ENCODE measurements at regions not wholly inside any gene's neighbourhood (a gene's known extent, or its start where the extent isn't known, plus 50 kb on each side); places are given as distances from the start of the nearest gene placed in this dataset.

GRCh38 chr6:167515873-167516507, 191.1 kb downstream of the TTLL2 start:
- CTCF ChIA-PET, result no interaction called here

GRCh38 chr6:167517254-167517916, 192.5 kb downstream of the TTLL2 start:
- no peak for ATAC-seq
- Histone ChIP-seq H4K20me1 (ENCODE audit: low read length) (no peaks in the 10 kb centered on the region), H3K79me2 (ENCODE audit: low read length) (no peaks in the 10 kb centered on the region), H3K9ac (ENCODE audit: low read length) (no peak overlapping the region), H3K4me1 (ENCODE audit: insufficient read depth, low read length) (no peaks in the 10 kb centered on the region), H3F3A (ENCODE audit: low read length, unreplicated experiment) (no peaks in the 10 kb centered on the region), H3K9me2 (replicated peaks; ENCODE audit: low read length) (no peaks in the 10 kb centered on the region), H3K27me3 (ENCODE audit: low read length) (peaks cover 21% of the 10 kb centered on the region), H2AFZ (ENCODE audit: low read length) (no peak overlapping the region), H3K9me3 (ENCODE audit: low read length) (no peaks in the 10 kb centered on the region), H3K27ac (ENCODE audit: low read length) (no peak overlapping the region), H3K4me2 (ENCODE audit: low read length) (no peak overlapping the region), H3K36me3 (ENCODE audit: low read depth, low read length) (no peaks in the 10 kb centered on the region), H3K4me3 (ENCODE audit: low read length) (no peak overlapping the region)
- BruUV-seq (replicated peaks), result no TSS peak
- intact Hi-C loops (cut with micrococcal nuclease), result no loop called here
- CTCF ChIA-PET, result no interaction called here
- POLR2A ChIA-PET (ENCODE audit: unreplicated experiment), result no interaction called here
- DNase-seq, result no peak
- no peak for TF ChIP-seq EZH2phosphoT487 (IDR thresholded peaks at IDR 0.05; ENCODE audit: borderline replicate concordance, low read length)
- no peak for TF ChIP-seq CTCF (conservative IDR thresholded peaks at IDR 0.05; ENCODE audit: low read depth, low read length)
- TF ChIP-seq EZH2 (IDR thresholded peaks at IDR 0.05; ENCODE audit: low read length, unreplicated experiment), result no peak

More at GRCh38 chr6:167515873-167516507, 191.1 kb downstream of the TTLL2 start:
- no peaks in the 10 kb centered on the region for H3K9me3 ChIP-seq (ENCODE audit: low read length)
- intact Hi-C loops (cut with micrococcal nuclease), result no loop called here
- no peak for TF ChIP-seq EZH2 (IDR thresholded peaks at IDR 0.05; ENCODE audit: low read length, unreplicated experiment)
- no peak for TF ChIP-seq CTCF (conservative IDR thresholded peaks at IDR 0.05; ENCODE audit: low read depth, low read length)
- TF ChIP-seq EZH2phosphoT487 (IDR thresholded peaks at IDR 0.05; ENCODE audit: borderline replicate concordance, low read length), result no peak
- no peaks in the 10 kb centered on the region for H3F3A ChIP-seq (ENCODE audit: low read length, unreplicated experiment)
- H3K9me2 ChIP-seq (replicated peaks; ENCODE audit: low read length), result no peaks in the 10 kb centered on the region
- H4K20me1 ChIP-seq (ENCODE audit: low read length), result no peaks in the 10 kb centered on the region
- POLR2A ChIA-PET (ENCODE audit: unreplicated experiment), result no interaction called here
- no peaks in the 10 kb centered on the region for H3K36me3 ChIP-seq (ENCODE audit: low read depth, low read length)
- no peaks in the 10 kb centered on the region for H3K79me2 ChIP-seq (ENCODE audit: low read length)
- H3K4me2 ChIP-seq (ENCODE audit: low read length), result no peak overlapping the region
- H3K4me3 ChIP-seq (ENCODE audit: low read length), result no peak overlapping the region
- ATAC-seq (no peak), DNase-seq (no peak)
- H3K27me3 ChIP-seq (ENCODE audit: low read length), result peaks cover 10% of the 10 kb centered on the region
- no peak overlapping the region for H3K9ac ChIP-seq (ENCODE audit: low read length)
- H3K4me1 ChIP-seq (ENCODE audit: insufficient read depth, low read length), result no peaks in the 10 kb centered on the region
- H3K27ac ChIP-seq (ENCODE audit: low read length), result no peak overlapping the region
- H2AFZ ChIP-seq (ENCODE audit: low read length), result no peak overlapping the region
- no TSS peak for BruUV-seq (replicated peaks)

- DNase-seq, result no peak
- ATAC-seq, result no peak
- H3K36me3 ChIP-seq (ENCODE audit: low read depth, low read length), result no peaks in the 10 kb centered on the region
- TF ChIP-seq CTCF (conservative IDR thresholded peaks at IDR 0.05; ENCODE audit: low read depth, low read length) (no peak), EZH2phosphoT487 (IDR thresholded peaks at IDR 0.05; ENCODE audit: borderline replicate concordance, low read length) (no peak), EZH2 (IDR thresholded peaks at IDR 0.05; ENCODE audit: low read length, unreplicated experiment) (no peak)
- H3K4me2 ChIP-seq (ENCODE audit: low read length), result no peak overlapping the region
- H3K9me2 ChIP-seq (replicated peaks; ENCODE audit: low read length), result no peaks in the 10 kb centered on the region
- intact Hi-C loops (cut with micrococcal nuclease), result no loop called here
- ChIA-PET POLR2A (ENCODE audit: unreplicated experiment) (no interaction called here), CTCF (no interaction called here)
- no peaks in the 10 kb centered on the region for H3K79me2 ChIP-seq (ENCODE audit: low read length)
- H3K4me3 ChIP-seq (ENCODE audit: low read length), result no peak overlapping the region
- H3K9ac ChIP-seq (ENCODE audit: low read length), result no peak overlapping the region
- H3K9me3 ChIP-seq (ENCODE audit: low read length), result no peaks in the 10 kb centered on the region
- H3F3A ChIP-seq (ENCODE audit: low read length, unreplicated experiment), result no peaks in the 10 kb centered on the region
- H3K27me3 ChIP-seq (ENCODE audit: low read length), result peaks cover 55% of the 10 kb centered on the region
- H4K20me1 ChIP-seq (ENCODE audit: low read length), result no peaks in the 10 kb centered on the region
- no peaks in the 10 kb centered on the region for H3K4me1 ChIP-seq (ENCODE audit: insufficient read depth, low read length)
- BruUV-seq (replicated peaks), result no TSS peak
- H3K27ac ChIP-seq (ENCODE audit: low read length), result no peak overlapping the region
- no peak overlapping the region for H2AFZ ChIP-seq (ENCODE audit: low read length)
These were observed 198.5 kb downstream of the TTLL2 start for GRCh38 chr6:167523426-167523825.
